ENCODE measurements at regions not wholly inside any gene's neighbourhood (a gene's known extent, or its start where the extent isn't known, plus 50 kb on each side); places are given as distances from the start of the nearest gene placed in this dataset.

DNA sequence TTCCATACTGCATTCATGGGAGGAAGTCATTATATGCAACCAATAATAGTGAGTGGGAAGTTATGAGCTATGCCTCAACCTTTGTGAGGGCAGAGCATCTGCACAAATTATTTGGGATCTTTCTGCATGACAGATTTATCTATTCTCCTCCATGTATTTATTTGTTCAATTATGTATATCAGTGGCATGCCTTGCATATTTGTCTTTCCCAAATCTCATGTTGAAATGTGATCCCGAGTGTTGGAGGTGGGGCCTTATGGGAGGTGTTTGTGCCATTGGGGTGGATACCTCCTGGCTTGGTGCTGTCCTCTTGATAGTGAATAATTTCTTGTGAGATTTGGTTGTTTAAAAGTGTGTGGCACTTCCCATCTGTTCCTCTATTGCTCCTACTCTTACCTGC lies 1246.0 kb upstream of the CITED2 start:
- no peak overlapping the region for H3K18ac ChIP-seq (ENCODE audit: low read length)
- no peak overlapping the region for H3K4me3 ChIP-seq (ENCODE audit: low read length)
- no CpG with 5 or more reads among the region's 1 CpG for WGBS (ENCODE audit: extremely low coverage, insufficient coverage, low lambda C conversion rate)
- H3K4me2 ChIP-seq (ENCODE audit: low read length) = no peak overlapping the region
- H3K79me1 ChIP-seq (ENCODE audit: low read length) = no peaks in the 10 kb centered on the region
- H4K8ac ChIP-seq (ENCODE audit: low read depth, low read length) = no peak overlapping the region
- no peak overlapping the region for H2AK5ac ChIP-seq (ENCODE audit: low read length)
- no peaks in the 10 kb centered on the region for H3K79me2 ChIP-seq (ENCODE audit: control insufficient read depth, insufficient read depth, low read length)
- H3K56ac ChIP-seq (ENCODE audit: low read length) = no peak overlapping the region
- H3K9ac ChIP-seq (ENCODE audit: low read length) = no peak overlapping the region
- H2BK5ac ChIP-seq (ENCODE audit: low read length) = no peak overlapping the region
- no peaks in the 10 kb centered on the region for H3K4me1 ChIP-seq (ENCODE audit: control insufficient read depth, low read depth, low read length)
- no peak overlapping the region for H3K27ac ChIP-seq (ENCODE audit: low read depth, low read length)
- H2BK120ac ChIP-seq (ENCODE audit: low read depth, low read length) = no peak overlapping the region
- no peaks in the 10 kb centered on the region for H3K36me3 ChIP-seq (ENCODE audit: control insufficient read depth, insufficient read depth, low read length)
- no peak overlapping the region for H2BK15ac ChIP-seq (replicated peaks; ENCODE audit: low read depth)
- no peak for DNase-seq
- H3K27me3 ChIP-seq (ENCODE audit: insufficient read depth, low read length, poor library complexity) = no peaks in the 10 kb centered on the region
- no peak overlapping the region for H3K23ac ChIP-seq (ENCODE audit: low read length)
- no peak overlapping the region for H4K5ac ChIP-seq (ENCODE audit: low read length)
- H3K4ac ChIP-seq (ENCODE audit: low read depth, low read length) = no peak overlapping the region

DNA sequence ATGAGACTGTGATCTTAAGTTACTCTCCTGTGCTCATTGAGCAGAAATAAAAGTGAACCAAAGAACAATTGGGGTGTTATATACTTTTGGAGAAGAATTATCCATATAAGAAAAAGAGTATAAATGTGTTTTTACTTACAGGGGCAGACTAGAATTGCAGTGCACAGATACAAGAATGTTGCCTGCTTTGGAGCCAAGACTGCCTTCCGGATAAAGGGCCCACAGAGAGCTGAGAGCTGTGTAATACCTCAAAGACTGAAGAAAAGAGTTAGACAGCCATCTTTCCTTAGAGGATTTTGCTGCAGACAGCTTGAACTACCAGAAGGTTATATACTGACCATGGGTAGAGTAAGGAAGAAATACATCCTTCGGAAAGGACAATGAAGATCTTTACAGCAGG lies 1235.5 kb upstream of the CITED2 start:
- Histone ChIP-seq H4K5ac (ENCODE audit: low read length) (no peak overlapping the region), H3K56ac (ENCODE audit: low read length) (no peak overlapping the region), H3K4me1 (ENCODE audit: control insufficient read depth, low read depth, low read length) (no peaks in the 10 kb centered on the region), H4K8ac (ENCODE audit: low read depth, low read length) (no peak overlapping the region), H3K23ac (ENCODE audit: low read length) (no peak overlapping the region), H3K27me3 (ENCODE audit: insufficient read depth, low read length, poor library complexity) (no peaks in the 10 kb centered on the region), H2BK5ac (ENCODE audit: low read length) (no peak overlapping the region), H2AK5ac (ENCODE audit: low read length) (no peak overlapping the region), H3K4me3 (ENCODE audit: low read length) (no peak overlapping the region), H3K79me1 (ENCODE audit: low read length) (no peaks in the 10 kb centered on the region), H3K36me3 (ENCODE audit: control insufficient read depth, insufficient read depth, low read length) (no peaks in the 10 kb centered on the region), H3K27ac (ENCODE audit: low read depth, low read length) (no peak overlapping the region), H2BK120ac (ENCODE audit: low read depth, low read length) (no peak overlapping the region), H3K79me2 (ENCODE audit: control insufficient read depth, insufficient read depth, low read length) (no peaks in the 10 kb centered on the region), H3K4ac (ENCODE audit: low read depth, low read length) (no peak overlapping the region), H3K18ac (ENCODE audit: low read length) (no peak overlapping the region), H3K4me2 (ENCODE audit: low read length) (no peak overlapping the region), H2BK15ac (replicated peaks; ENCODE audit: low read depth) (no peak overlapping the region), H3K9ac (ENCODE audit: low read length) (no peak overlapping the region)
- WGBS (ENCODE audit: extremely low coverage, insufficient coverage, low lambda C conversion rate) = no CpG with 5 or more reads among the region's 2 CpGs
- DNase-seq = peak; percentile 2

DNA sequence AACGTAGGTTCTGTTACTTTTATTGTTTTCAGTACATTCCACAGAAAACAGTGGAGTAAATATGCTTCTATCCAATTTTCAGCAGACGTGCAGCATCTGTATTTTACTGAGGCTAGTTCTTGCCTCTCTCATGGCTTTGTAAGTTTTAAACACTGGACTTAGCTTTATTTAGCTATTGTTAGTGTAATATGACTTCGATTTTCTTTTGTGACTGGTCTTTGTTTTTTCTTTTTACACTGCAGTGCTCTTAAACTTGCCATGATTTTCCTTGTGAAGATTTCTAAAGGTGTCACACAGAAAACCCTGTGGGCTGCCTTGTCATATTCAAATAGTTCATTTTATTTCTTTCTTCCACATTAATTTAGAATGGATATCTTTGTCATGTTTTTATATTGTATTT lies 1234.9 kb upstream of the CITED2 start:
- Histone ChIP-seq H3K27ac (ENCODE audit: low read depth, low read length) (no peak overlapping the region), H3K4me1 (ENCODE audit: control insufficient read depth, low read depth, low read length) (no peaks in the 10 kb centered on the region), H3K79me1 (ENCODE audit: low read length) (no peaks in the 10 kb centered on the region), H3K18ac (ENCODE audit: low read length) (no peak overlapping the region), H4K5ac (ENCODE audit: low read length) (no peak overlapping the region), H3K4me2 (ENCODE audit: low read length) (no peak overlapping the region), H3K23ac (ENCODE audit: low read length) (no peak overlapping the region), H3K56ac (ENCODE audit: low read length) (no peak overlapping the region), H3K36me3 (ENCODE audit: control insufficient read depth, insufficient read depth, low read length) (no peaks in the 10 kb centered on the region), H3K79me2 (ENCODE audit: control insufficient read depth, insufficient read depth, low read length) (no peaks in the 10 kb centered on the region), H3K4me3 (ENCODE audit: low read length) (no peak overlapping the region), H4K8ac (ENCODE audit: low read depth, low read length) (no peak overlapping the region), H2AK5ac (ENCODE audit: low read length) (no peak overlapping the region), H2BK120ac (ENCODE audit: low read depth, low read length) (no peak overlapping the region), H3K27me3 (ENCODE audit: insufficient read depth, low read length, poor library complexity) (no peaks in the 10 kb centered on the region), H2BK15ac (replicated peaks; ENCODE audit: low read depth) (no peak overlapping the region), H3K9ac (ENCODE audit: low read length) (no peak overlapping the region), H3K4ac (ENCODE audit: low read depth, low read length) (no peak overlapping the region), H2BK5ac (ENCODE audit: low read length) (no peak overlapping the region)
- WGBS (ENCODE audit: extremely low coverage, insufficient coverage, low lambda C conversion rate) = no CpG with 5 or more reads among the region's 3 CpGs
- no peak for DNase-seq

DNA sequence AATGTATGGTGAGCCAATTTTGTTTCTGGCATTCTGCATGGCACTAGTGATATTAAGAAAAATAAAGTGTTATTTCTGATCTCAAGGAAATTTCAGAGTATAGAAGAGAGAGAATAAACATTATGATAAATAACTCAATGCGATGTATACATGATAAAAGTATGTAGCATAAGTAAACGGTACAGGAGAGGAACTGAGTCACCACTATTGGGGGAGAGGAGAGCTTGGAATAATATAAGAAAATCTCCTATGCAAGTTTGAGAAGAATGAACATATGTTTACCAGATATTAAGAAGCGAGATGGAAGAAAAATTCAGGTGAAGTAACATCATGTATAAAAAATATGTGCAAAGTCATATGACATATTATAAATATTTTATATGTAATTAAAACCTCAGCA lies 1230.3 kb upstream of the CITED2 start:
- Histone ChIP-seq H2BK5ac (ENCODE audit: low read length) (no peak overlapping the region), H3K18ac (ENCODE audit: low read length) (no peak overlapping the region), H3K4me3 (ENCODE audit: low read length) (no peak overlapping the region), H3K56ac (ENCODE audit: low read length) (no peak overlapping the region), H3K4me1 (ENCODE audit: control insufficient read depth, low read depth, low read length) (no peaks in the 10 kb centered on the region), H3K4me2 (ENCODE audit: low read length) (no peak overlapping the region), H4K8ac (ENCODE audit: low read depth, low read length) (no peak overlapping the region), H3K27ac (ENCODE audit: low read depth, low read length) (no peak overlapping the region), H4K5ac (ENCODE audit: low read length) (no peak overlapping the region), H3K79me2 (ENCODE audit: control insufficient read depth, insufficient read depth, low read length) (no peaks in the 10 kb centered on the region), H3K27me3 (ENCODE audit: insufficient read depth, low read length, poor library complexity) (no peaks in the 10 kb centered on the region), H3K4ac (ENCODE audit: low read depth, low read length) (no peak overlapping the region), H3K36me3 (ENCODE audit: control insufficient read depth, insufficient read depth, low read length) (no peaks in the 10 kb centered on the region), H3K9ac (ENCODE audit: low read length) (no peak overlapping the region), H3K79me1 (ENCODE audit: low read length) (no peaks in the 10 kb centered on the region), H2BK15ac (replicated peaks; ENCODE audit: low read depth) (no peak overlapping the region), H2BK120ac (ENCODE audit: low read depth, low read length) (no peak overlapping the region), H2AK5ac (ENCODE audit: low read length) (no peak overlapping the region), H3K23ac (ENCODE audit: low read length) (no peak overlapping the region)
- WGBS (ENCODE audit: extremely low coverage, insufficient coverage, low lambda C conversion rate) = no CpG with 5 or more reads among the region's 3 CpGs
- DNase-seq = no peak

DNA sequence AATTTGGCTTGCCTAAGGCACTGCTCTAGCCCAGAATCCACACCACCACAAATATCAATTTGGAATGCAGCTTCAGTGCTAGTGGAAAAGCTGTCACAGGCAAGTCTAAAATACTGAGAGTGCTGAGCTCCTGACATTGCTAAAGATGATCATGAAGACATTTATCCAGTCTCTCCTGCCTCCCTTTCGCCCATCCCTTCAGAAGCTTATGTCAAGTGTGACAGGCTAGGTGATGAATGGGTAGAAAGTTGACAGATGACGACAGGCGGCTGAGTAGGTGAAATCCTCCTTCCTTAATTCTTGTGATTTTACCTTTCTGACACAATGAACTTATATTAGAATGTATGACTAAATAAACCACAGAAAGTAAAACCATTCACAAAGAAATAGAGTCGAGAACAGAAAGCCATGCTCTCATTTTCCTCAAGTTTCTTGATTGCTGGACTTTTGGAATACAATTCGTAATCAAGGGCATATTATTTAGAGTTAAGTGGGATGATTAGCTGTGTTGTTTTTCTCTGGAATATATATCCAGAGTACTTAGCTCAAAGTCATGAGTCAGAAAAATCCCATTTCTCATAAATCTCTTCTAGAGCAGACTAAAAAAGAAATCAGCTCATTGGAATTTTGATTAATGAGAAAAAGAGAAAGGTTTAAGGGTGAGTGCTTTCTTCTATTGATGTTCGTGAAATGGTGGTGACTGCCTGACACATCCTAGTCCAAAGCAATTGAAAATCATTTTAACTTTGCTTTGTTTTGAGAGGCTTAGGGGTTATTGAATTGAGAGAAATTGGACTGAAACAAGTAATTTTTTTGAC lies 1228.2 kb upstream of the CITED2 start:
- no peaks in the 10 kb centered on the region for H3K79me2 ChIP-seq (ENCODE audit: control insufficient read depth, insufficient read depth, low read length)
- no peak overlapping the region for H4K8ac ChIP-seq (ENCODE audit: low read depth, low read length)
- H3K4me2 ChIP-seq (ENCODE audit: low read length) = no peak overlapping the region
- H2BK15ac ChIP-seq (replicated peaks; ENCODE audit: low read depth) = no peak overlapping the region
- no peak overlapping the region for H2BK5ac ChIP-seq (ENCODE audit: low read length)
- H3K18ac ChIP-seq (ENCODE audit: low read length) = no peak overlapping the region
- no peaks in the 10 kb centered on the region for H3K36me3 ChIP-seq (ENCODE audit: control insufficient read depth, insufficient read depth, low read length)
- no peaks in the 10 kb centered on the region for H3K4me1 ChIP-seq (ENCODE audit: control insufficient read depth, low read depth, low read length)
- no peak overlapping the region for H3K56ac ChIP-seq (ENCODE audit: low read length)
- no peak overlapping the region for H2AK5ac ChIP-seq (ENCODE audit: low read length)
- no peak overlapping the region for H3K27ac ChIP-seq (ENCODE audit: low read depth, low read length)
- H3K23ac ChIP-seq (ENCODE audit: low read length) = no peak overlapping the region
- H3K4me3 ChIP-seq (ENCODE audit: low read length) = no peak overlapping the region
- no peak for DNase-seq
- no peak overlapping the region for H3K9ac ChIP-seq (ENCODE audit: low read length)
- H4K5ac ChIP-seq (ENCODE audit: low read length) = no peak overlapping the region
- no peaks in the 10 kb centered on the region for H3K79me1 ChIP-seq (ENCODE audit: low read length)
- H3K27me3 ChIP-seq (ENCODE audit: insufficient read depth, low read length, poor library complexity) = no peaks in the 10 kb centered on the region
- H3K4ac ChIP-seq (ENCODE audit: low read depth, low read length) = no peak overlapping the region
- no peak overlapping the region for H2BK120ac ChIP-seq (ENCODE audit: low read depth, low read length)
- WGBS (ENCODE audit: extremely low coverage, insufficient coverage, low lambda C conversion rate) = no CpG with 5 or more reads among the region's 6 CpGs

Measured in mesendoderm (in vitro differentiated cells).